Fibroblast of skin of right biceps (primary cell): ENCODE measurements at regions not wholly inside any gene's neighbourhood (a gene's known extent, or its start where the extent isn't known, plus 50 kb on each side); places are given as distances from the start of the nearest gene placed in this dataset.
"Not testable (repeated sequence)": the region's sequence is repeated elsewhere in the genome, so short reads cannot be mapped to it uniquely, and the experiment has no call there.

ENCODE experiments used
- DNase-seq: peaks from one replicate; pipeline ENCODE4 v3.0.0-alpha.2; 2013

DNA sequence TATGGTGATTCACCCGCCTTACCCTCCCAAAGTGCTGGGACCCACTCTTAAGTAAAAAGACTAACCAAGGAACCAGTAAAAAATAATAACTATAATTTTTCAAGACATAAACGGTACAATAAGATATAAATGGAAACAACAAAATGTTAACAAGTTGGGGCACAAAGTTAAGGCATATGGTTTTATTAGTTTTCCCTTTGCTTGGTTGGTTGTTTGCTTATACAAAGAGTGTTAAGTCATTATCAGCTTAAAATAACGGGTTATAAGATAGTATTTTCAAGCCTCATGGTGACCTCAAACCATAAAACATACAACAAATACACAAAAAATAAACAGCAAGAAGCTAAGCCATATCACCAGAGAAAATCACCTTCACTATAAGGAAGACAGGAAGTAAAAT, 406.1 kb downstream of the SEC23A start:
- no peak for DNase-seq

DNA sequence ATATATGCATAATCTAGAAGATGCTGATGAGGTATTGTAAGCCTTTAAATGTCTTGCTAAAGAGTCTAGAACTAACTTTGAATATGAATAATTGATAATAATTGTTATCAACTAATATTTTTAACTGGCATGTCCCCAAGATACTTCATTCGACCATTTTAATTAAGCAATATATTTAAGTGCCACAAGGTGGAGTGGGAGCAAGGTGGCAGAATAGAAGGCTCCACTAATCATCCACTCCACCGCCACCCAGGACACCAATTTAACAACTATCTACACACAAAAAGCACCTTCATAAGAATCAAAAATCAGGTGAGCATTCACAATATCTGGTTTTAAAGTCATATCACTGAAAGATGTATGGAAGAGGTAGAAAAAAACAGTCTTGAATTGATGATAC, 409.6 kb downstream of the SEC23A start:
- no peak for DNase-seq

DNA sequence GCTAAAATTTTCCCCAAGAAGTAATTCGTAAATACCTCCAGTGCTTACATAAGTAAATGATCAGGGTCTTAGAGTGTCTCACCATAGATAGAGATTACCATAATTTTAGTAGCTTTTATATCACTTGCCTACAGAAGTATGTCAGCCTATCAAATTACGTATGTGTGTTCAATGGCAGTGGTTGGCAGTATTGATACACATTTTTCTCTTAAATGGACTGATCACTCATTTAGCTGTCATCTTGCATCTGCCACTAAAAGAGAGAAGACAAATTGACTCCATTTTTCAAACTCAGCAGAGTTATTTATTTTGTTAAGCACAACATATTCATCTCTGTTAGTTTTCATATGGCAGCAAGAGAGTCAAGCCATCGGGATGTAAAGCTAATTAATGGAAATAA, 413.1 kb upstream of the CLEC14A start:
- no peak for DNase-seq

DNA sequence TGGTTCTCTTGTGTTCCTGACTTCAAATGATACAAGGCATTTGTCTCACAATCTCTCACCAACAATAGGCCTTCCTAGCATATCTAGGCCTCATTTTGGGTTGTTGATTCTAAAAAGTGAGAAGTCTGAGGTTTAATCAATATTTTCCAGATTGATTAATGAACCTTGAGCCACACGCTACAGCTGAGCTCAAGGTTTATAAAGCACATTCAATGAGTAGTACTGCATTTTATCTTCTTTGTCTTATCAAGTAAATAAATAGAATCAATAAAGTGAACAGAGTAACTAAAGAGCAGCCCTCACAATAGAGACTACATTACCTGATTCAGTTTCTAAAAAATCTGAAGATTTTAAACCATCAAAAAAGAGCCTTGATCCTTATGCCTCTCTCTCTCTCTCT, 407.5 kb upstream of the CLEC14A start:
- no peak for DNase-seq

DNA sequence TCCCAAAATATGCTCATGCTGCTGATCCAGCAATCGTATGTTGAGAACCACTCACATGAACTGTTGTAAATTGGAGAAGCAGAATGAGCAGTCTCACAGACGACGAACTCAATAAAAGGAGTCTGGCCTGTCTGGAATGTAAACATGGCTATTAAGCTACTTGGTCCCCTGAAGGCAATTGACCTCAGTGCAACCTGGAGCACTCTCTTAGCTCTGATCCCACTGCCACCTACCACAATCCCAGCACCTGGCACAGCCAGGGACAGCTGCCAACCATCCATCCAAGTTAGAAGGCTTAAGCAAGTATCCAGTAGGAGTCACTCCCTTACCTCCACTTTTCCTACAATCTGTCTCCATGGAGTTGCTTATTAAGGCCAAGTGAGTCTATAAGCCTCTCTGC, 406.9 kb upstream of the CLEC14A start:
- DNase-seq: no peak

DNA sequence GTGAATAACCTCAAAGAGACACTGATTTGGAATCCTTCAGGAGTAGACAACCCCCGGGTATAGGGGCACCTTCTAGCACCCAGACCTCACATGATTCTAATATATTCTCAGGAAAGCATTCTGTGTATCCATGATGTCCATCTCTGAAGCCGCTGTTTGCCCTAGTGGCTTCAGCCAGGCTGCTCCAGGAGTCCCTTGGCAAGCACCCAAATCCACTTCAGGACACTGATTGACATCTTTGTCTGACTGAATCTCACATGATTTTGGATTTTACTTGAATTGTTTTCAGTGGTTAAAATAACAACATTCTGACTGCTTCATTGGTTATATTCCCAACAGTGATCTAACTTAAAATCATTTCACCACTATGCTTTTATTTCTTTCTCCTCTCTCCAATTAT, 390.5 kb upstream of the CLEC14A start:
- no peak for DNase-seq

DNA sequence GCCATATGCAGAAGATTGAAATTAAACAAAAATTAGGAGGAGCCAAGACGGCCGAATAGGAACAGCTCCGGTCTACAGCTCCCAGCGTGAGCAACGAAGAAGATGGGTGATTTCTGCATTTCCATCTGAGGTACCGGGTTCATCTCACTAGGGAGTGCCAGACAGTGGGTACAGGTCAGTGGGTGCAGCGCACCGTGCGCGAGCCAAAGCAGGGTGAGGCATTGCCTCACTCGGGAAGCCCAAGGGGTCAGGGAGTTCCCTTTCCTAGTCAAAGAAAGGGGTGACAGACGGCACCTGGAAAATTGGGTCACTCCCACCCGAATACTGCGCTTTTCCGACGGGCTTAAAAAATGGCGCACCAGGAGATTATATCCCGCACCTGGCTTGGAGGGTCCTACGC, 379.0 kb upstream of the CLEC14A start:
- DNase-seq: not testable (repeated sequence)

DNA sequence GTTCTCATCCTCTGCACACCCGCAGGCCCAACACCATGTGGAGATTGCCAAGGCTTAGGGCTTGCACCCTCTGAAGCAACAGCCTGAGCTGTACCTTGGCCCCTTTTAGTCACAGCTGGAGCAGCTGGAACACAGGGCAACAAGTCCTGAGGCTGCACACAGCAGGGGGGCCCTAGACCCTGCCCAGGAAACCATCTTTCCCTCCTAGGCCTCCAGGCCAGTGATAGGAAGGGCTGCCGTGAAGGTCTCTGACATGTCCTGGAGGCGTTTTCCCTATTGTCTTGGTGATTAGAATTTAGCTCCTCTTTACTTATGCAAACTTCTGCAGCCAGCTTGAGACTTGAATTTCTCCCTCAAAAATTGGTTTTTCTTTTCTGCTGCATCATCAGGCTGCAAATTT, 373.5 kb upstream of the CLEC14A start:
- DNase-seq: no peak

DNA sequence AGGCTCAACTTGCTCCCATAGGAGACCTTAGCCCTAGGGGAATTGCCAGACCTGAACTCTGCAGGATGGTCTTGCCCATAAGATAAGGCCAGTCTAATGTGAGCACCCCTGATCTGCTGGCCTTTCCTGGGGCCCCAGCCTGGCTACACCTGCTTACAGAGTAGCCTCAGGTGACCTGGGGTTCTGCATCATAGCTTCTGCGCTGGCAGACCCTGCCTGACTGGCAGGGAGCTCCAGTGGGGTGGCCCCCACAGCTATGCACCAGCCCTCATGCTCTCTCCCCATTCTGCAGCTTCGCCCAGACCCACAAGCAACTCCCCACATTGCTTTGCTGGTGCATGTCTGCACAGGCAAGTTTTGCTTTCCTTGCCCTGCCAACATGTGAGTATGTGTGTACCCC, 371.3 kb upstream of the CLEC14A start:
- no peak for DNase-seq

DNA sequence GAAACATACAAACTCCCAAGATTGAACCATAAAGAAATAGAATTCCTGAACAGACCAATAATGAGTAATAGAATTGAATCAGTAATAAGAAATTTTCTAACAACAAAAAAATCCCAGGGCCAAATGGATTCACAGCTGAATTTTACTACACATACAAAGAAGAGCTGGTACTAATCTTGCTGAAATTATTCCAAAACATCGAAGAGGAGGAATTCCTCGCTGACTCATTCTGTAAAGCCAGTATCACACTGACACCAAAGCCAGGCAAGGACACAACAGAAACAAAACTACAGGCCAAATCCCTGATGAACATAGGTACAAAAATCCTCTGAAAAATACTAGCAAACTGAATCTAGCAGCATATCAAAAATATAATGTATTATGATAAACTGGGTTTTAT, 367.8 kb upstream of the CLEC14A start:
- peak; percentile 69 for DNase-seq

DNA sequence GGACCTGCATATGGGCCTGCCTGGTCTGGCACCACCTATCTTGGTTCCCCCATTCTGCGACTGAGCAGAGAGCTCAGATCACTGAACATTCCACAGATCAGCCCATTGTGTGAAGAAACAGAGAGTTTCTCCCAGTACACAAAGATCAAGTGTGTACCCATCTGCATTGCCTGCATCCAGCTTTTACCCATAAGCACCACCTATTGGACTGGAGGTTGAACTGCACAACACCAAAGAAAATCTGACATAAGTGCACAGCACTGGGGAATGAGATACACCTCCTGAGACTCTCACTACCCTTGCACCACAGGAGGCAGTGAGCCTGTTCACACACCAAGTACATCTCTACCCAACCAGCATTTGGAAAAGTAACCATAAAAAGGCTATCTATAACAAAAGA, 362.6 kb upstream of the CLEC14A start:
- DNase-seq: no peak

DNA sequence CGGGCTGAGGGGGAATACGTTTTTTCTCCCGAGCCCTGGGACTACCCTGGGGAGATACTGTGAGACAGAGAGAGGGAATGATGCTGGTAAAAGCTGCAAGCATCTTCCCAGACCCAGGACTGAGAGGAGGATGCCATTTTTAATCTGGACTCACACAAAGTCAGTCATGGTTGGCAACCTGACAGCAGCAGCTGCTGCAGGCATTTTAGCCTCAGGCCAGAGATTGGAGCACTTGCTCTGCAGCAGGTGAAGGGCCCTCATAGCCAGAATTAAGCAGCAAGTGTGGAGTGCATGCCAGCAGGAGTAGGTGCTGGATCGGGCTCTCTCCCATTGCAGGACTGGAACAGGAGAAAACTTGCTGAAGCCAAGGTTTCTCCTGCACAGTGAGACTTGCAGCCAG, 361.1 kb upstream of the CLEC14A start:
- no peak for DNase-seq

DNA sequence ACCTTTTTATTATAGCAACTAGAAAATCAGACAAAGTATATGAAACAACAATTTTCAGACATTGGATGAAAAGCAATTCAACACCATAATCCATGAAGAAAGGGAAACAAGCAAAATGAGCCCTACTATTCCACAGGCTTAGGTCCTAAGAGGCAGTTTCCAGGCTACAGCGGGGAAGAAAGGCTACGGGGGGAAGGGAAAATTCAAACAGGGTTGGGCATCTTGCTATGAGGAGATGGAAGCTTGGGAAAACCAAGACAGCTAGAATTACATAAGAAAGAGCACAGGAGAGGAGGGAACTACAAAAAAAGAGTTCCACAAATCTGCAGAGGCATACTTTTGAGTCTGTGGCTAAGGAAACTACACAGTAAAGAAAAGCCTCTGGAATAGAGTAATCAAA, 356.0 kb upstream of the CLEC14A start:
- no peak for DNase-seq

DNA sequence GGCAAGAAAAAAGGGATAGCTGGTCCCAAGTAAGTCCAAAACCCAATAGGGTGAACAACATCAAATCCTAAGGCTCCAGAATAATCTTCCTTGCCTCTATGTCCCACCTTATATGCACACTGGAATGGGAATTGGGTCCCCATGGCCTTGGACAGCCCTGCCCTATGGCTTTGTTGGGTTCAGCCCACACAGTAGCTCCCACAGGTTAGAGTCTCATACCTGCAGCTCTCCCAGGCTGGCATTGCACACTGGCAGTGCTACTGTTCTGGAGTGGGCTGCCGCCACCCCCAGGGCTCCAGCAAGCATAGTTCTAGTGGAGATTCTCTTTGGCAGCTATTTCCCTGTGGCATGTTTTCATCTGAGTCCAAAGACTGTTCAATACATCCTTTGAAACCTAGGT, 352.4 kb upstream of the CLEC14A start:
- DNase-seq: no peak

DNA sequence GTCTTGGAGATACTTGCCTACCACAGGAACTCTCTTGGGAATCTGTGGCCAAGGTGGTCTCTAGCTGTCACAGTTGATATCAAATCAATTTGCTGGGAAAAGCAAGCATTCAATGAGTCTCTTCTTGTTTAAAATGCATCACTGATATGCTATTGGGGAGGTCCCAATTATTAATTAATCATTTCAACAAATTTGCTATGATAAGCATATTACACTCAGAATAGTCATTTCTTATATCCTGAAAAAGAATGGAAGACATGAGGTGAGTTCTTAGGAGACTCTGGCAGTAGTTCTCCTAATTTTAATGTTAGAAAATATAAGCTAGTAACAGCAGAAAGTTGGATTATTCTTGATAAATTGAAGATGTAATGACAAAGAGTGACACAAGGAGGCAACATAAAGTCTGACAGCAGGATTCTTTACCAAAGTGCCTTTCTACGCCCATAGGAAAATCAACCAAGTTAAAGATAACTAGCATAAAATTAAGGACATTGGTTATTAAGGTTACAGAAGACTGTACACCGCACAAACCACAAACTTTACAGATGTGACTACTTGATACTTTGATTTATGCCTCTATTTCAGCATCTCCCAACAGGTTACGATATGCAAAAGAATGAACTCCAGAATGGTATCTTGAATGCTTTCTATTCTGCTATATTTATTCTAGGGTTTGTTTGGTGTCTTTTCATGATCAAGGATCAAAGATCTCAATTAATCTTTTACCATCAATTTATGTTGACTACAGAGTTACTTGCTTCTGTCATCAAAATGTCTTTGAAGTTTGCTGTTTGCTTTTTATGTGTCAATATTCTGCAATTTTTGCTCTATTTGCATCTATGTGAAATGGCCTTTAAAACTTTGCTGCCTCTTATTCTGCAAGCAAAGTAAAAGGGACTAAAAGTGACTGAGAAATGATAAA, 349.6 kb upstream of the CLEC14A start:
- no peak for DNase-seq

DNA sequence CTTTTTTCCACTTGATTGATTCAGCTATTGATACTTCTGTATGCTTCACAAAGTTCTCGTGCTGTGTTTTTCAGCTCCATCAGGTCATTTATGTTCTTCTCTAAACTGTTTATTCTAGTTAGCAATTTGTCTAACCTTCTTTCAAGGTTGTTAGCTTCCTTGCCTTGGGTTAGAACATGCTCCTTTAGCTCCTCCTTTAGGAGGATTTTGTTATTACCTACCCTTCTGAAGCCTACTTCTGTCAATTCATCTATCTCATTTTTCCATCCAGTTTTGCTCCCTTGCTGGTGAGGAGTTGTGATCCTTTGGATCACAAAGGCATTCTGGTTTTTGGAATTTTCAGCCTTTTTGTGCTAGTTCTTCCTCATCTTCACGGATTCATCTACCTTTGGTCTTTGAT, 344.7 kb upstream of the CLEC14A start:
- peak; percentile 44 for DNase-seq

DNA sequence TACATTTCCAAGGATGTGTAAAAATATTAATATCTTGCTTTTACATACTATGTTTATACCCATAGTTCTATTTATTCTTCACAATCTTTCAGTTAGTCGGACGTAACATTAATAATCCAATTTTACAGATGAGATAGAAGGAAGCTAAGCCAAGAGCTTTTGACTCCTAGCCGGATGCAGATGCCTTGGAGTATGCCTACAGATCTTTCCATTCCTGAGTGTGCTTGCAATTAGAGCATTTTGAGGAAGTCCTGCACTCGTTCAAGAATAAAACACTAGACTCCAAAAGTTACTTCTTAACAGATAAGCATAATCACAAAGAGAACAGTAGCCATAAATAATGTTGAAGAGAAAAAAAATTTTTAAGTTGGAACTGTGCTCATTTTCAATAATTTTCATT, 337.6 kb upstream of the CLEC14A start:
- peak; percentile 6 for DNase-seq

DNA sequence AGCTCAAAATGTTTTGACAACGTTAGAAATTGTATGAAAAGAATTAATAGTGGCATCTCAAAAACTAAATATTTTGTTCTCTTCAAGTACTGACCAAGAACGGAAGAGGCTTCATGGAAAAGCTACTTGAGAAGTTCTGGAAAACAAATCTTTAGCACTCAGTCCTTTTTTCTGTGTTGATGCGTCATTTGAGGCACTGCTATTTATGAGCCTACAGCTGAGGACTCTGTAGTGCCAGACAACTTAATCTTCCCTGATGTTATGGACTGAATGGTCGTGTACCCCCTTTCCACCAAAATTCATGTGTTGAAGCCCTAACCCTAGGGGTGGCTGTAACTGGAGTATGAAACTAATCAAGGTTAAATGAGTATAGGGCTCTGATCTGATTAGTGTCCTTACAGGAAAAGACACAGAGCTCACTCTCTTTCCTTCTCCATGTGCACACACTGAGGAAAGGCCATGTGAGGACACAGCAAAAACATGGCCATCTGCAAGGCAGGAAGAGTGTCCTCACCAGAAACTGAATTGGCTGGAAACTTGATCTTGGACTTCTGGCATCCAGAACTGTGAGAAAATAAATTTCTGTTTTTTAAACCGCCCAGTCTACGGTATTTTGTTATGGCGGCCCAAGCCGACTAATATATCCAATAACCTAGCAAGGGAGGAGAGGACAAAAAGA, 337.0 kb upstream of the CLEC14A start:
- DNase-seq: no peak

DNA sequence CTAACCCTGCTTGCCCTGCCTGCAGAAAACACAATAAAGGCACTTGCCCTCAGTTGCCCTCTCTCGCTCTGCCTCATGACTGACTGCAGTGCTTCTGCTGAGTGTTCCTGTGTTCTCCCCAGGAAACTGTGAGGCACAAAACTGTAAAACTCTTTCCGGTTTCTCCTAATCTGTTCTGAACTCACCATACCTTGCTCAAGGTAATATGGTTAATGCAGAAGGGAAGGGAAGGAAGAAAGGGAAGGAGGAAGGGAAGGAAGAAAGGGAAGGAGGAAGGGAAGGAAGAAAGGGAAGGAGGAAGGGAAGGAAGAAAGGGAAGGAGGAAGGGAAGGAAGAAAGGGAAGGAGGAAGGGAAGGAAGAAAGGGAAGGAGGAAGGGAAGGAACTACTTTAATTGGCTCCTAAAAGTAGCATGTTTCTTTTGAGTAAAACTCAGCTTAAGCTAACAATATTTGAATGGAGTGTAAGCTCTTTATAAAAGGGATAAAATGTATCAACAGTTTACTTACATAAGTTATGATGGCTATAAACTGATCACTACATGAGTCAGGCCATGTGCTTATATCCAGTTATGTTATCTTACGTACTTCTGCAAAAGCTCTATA, 334.0 kb upstream of the CLEC14A start:
- no peak for DNase-seq

DNA sequence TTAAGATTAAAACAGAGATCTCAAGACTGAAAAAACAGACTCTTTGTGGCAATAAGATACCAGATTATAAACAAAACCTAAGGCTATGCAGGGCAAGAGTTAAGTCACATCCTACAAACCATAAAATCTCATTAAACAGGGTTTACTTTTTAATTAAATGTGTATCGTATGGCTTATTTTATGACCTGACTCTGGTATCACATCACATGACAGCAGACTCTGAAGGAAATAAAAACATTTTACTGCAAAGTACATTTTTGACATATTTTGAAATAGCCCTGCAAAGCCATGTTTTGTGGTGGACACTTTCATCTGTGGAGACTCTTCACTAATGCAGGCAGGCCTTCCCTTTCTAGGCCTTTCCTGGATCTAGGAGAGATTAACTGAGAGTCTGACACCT, 327.6 kb upstream of the CLEC14A start:
- no peak for DNase-seq

DNA sequence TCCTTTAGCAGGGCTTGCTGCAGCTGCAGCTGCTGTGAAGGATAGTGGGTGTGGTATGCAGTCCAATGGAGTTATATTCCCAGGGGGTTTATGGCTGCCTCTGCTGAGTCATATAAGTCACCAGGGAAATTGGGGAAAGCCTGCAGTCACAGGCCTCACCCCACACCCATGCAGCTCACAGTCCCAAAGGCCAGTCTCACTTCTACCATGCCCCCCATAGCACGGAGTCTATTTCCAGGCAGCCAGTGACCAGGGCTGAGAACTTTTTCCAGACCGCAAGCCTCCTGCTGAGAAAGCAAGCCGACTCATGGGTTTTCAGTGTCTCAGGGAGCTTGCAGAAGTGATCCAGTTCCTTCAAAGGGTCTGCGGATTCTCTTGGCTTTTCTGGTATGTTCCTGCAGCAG, 322.4 kb upstream of the CLEC14A start:
- DNase-seq: peak; percentile 62

DNA sequence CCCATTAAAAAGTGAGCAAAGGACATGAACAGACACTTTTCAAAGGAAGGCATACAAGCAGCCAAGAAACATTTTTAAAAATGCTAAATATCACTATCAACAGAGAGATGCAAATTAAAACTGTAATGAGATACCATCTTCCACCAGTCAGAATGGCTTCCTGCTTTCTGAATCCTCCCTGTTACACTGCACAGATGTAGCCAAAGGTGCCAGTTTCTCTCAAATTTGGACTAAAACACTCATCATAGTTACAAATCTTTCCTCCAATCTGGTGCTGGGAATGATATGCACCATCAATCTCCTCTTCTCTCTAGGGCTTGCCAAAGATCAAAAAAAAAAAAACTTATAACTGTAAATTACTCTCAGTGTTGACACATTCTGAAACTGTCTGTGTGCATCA, 311.8 kb upstream of the CLEC14A start:
- DNase-seq: no peak

DNA sequence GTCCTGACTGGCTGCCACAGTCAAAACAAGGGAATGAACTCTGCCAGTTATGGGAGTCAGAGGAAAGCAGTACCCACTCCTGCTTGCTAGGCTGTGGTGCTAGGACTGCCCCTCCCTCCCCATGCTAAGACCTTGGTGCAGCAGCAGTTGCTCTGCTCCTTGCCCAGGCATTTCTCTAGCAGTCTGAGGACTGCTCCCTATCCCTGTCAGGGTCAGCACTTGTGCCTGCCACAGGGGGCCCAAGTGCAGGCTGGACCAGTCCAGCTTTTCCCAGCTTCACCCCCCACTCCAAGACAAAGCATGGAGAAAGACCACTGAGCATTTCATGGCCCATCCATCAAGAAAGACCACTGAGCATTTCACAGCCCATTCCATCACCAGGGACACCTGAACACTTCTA, 305.8 kb upstream of the CLEC14A start:
- DNase-seq: no peak

DNA sequence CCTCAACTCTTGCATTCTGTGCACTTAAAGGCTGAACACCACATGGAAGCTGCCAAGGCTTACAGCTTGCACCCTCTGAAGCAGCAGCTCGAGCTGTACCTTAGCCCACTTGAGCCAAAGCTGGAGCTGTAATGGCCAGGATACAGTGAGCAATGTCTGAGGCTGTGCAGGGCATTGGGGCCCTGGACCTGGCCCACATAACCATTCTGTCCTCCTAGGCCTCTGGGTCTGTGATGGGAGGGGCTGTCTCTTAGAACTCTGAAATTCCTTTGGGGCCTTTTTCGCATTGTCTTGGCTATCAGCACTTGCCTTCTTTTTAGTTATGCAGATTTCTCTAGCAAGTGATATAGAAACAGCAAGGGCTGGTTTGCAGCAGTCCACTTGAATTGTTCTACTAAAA, 303.8 kb upstream of the CLEC14A start:
- DNase-seq: no peak
